ENCODE measurements at regions not wholly inside any gene's neighbourhood (a gene's known extent, or its start where the extent isn't known, plus 50 kb on each side); places are given as distances from the start of the nearest gene placed in this dataset.

DNA sequence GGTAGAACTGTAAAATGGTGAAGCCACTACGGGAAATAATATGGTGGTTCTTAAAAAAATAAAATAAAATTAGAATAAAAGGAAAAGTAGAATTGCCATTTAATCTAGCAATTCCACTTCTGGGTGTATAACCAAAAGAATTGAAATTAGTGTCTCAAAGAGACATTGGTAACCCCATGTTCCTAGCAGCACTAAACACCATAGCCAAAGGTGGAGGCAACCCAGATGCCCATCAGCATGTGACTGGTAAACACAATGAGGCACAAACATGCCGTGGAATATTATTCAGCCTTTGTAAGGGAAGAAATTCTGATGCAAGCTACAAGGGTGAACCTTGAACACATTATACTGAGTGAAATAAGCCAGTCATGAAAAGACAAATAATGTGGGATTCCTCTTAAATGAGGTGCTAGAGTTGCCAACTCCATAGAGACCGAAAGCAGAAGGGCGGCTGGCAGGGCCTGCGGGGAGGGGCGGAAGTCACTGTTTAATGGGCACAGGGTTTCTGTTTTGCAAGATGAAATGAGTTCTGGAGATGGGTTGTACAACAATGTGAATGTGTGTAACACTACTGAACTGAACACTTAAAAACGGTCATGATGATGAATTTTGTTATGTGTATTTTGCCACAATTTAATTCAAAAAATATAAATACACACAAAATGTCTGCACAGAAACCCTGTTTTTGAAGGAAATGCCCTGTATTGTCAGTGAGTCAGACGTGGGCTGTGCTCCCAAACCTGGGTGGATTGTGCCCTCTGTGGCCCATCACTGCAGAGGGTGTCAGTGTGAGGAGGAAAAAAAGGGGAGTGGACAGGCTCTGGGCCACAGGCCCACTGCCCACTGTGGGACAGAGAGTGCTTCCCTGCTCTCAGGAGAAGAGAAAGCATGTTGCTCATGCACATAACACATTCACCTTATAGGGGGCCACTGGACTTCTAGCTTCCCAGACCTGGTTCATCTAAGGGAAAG, 49.6 kb upstream of the CD93 start:
- H3K4me3 ChIP-seq (ENCODE audit: low read depth, poor library complexity, severe bottlenecking) = no peak overlapping the region
- intact Hi-C loops (cut with DNase I; ENCODE audit: low total_unique reads) = no loop called here
- TF ChIP-seq, protein P1, sequence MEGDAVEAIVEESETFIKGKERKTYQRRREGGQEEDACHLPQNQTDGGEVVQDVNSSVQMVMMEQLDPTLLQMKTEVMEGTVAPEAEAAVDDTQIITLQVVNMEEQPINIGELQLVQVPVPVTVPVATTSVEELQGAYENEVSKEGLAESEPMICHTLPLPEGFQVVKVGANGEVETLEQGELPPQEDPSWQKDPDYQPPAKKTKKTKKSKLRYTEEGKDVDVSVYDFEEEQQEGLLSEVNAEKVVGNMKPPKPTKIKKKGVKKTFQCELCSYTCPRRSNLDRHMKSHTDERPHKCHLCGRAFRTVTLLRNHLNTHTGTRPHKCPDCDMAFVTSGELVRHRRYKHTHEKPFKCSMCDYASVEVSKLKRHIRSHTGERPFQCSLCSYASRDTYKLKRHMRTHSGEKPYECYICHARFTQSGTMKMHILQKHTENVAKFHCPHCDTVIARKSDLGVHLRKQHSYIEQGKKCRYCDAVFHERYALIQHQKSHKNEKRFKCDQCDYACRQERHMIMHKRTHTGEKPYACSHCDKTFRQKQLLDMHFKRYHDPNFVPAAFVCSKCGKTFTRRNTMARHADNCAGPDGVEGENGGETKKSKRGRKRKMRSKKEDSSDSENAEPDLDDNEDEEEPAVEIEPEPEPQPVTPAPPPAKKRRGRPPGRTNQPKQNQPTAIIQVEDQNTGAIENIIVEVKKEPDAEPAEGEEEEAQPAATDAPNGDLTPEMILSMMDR (IDR thresholded peaks at IDR 0.05) = no peak
- no peak for TF ChIP-seq POLR2A (IDR thresholded peaks at IDR 0.05)
- DNase-seq (ENCODE audit: low spot score in 2 of 2) = no peak
- 82 to 85% methylated on average over 8 of the region's 8 CpGs for whole genome bisulfite sequencing, 2 donors
